MM.1S (cell line): ENCODE measurements at regions not wholly inside any gene's neighbourhood (a gene's known extent, or its start where the extent isn't known, plus 50 kb on each side); places are given as distances from the start of the nearest gene placed in this dataset.

ENCODE experiments used
- EZH2 ChIP-seq: fragments of 300-600 bp; sonication (generic); optimal IDR thresholded peaks from 2 replicates; pipeline ENCODE3; 2017; ENCODE audit warnings: low read depth, mild to moderate bottlenecking, antibody characterized with exemption, low read length, mixed read lengths
- EZH2phosphoT487 ChIP-seq: fragments of 300-600 bp; sonication (generic); IDR thresholded peaks from 2 replicates; pipeline ENCODE4 v1.6.1; 2018; ENCODE audit warnings: antibody characterized with exemption, low read length
- TF ChIP-seq, protein P1 (sequence below): fragments of 300-600 bp; sonication (generic); IDR thresholded peaks from 2 replicates; pipeline ENCODE4 v1.5.1; 2016; ENCODE audit warnings: antibody characterized with exemption, low read length, mixed read lengths

DNA sequence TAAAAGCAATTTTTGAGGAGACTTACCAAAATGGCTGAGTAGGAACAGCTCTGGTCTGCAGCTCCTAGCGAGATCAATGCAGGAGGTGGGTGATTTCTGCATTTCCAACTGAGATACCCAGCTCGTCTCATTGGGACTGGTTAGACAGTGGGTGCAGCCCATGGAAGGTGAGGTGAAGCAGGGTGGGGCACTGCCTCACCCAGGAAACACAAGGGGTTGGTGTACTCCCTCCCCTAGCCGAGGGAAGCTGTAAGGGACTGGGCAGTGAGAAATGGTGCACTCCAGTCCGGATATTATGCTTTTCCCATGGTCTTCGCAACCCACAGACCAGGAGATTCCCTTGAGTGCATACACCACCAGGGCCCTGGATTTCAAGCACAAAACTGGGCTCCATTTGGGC lies 419.0 kb downstream of the NUP35 start:
- TF ChIP-seq EZH2 (no peak), EZH2phosphoT487 (no peak)
- TF ChIP-seq, protein P1, sequence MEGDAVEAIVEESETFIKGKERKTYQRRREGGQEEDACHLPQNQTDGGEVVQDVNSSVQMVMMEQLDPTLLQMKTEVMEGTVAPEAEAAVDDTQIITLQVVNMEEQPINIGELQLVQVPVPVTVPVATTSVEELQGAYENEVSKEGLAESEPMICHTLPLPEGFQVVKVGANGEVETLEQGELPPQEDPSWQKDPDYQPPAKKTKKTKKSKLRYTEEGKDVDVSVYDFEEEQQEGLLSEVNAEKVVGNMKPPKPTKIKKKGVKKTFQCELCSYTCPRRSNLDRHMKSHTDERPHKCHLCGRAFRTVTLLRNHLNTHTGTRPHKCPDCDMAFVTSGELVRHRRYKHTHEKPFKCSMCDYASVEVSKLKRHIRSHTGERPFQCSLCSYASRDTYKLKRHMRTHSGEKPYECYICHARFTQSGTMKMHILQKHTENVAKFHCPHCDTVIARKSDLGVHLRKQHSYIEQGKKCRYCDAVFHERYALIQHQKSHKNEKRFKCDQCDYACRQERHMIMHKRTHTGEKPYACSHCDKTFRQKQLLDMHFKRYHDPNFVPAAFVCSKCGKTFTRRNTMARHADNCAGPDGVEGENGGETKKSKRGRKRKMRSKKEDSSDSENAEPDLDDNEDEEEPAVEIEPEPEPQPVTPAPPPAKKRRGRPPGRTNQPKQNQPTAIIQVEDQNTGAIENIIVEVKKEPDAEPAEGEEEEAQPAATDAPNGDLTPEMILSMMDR: no peak
